Hepatocyte (in vitro differentiated cells): ENCODE measurements at regions not wholly inside any gene's neighbourhood (a gene's known extent, or its start where the extent isn't known, plus 50 kb on each side); places are given as distances from the start of the nearest gene placed in this dataset.

Source experiments
- CTCF ChIP-seq: fragments of 200-600 bp; sonication (generic); IDR thresholded peaks from 2 replicates; pipeline ENCODE4 v1.5.1; 2016; ENCODE audit warnings: antibody characterized with exemption, mild to moderate bottlenecking; ENCODE audit not compliant: poor library complexity
- EZH2 ChIP-seq: fragments of 200-600 bp; sonication (generic); IDR thresholded peaks from 2 replicates; pipeline ENCODE4 v1.6.1; 2016; ENCODE audit warnings: antibody characterized with exemption, mild to moderate bottlenecking, borderline replicate concordance
- EZH2phosphoT487 ChIP-seq: fragments of 200-600 bp; sonication (generic); IDR thresholded peaks from one replicate; pipeline ENCODE4 v1.6.1; 2018; ENCODE audit warnings: antibody characterized with exemption, mild to moderate bottlenecking, low read depth, moderate library complexity; ENCODE audit not compliant: unreplicated experiment, severe bottlenecking

- no peak for TF ChIP-seq CTCF
- no peak for TF ChIP-seq EZH2phosphoT487
- no peak for TF ChIP-seq EZH2
Measured at GRCh38 chr2:239692919-239693318, 292.1 kb upstream of the HDAC4 start.
